Keratinocyte (primary cell): ENCODE measurements at regions not wholly inside any gene's neighbourhood (a gene's known extent, or its start where the extent isn't known, plus 50 kb on each side); places are given as distances from the start of the nearest gene placed in this dataset.

Experiments
- DNase-seq: peaks from one replicate; pipeline ENCODE4 v3.0.0-alpha.2; 2011; ENCODE audit warnings: low read depth, missing footprints, low spot score
- FAIRE-seq: peaks from 2 replicates; lab custom pipeline; 2011; peaks lifted over from hg19 to GRCh38; lab: Jason Lieb, UNC
- H2AFZ ChIP-seq: 2 replicates; pipeline ENCODE4 v1.6.0; 2012; ENCODE audit warnings: low read length, control low read depth, inconsistent platforms; ENCODE audit not compliant: control insufficient read depth
- H3K27ac ChIP-seq: 2 replicates; pipeline ENCODE4 v1.5.1; 2011; ENCODE audit warnings: low read length; ENCODE audit not compliant: control insufficient read depth, insufficient read depth
- H3K27me3 ChIP-seq: 3 replicates; pipeline ENCODE4 v1.6.0; 2011; ENCODE audit warnings: low read length; ENCODE audit not compliant: control insufficient read depth, insufficient read depth; ENCODE audit errors: extremely low read depth
- H3K36me3 ChIP-seq, 2 experiments: 2 replicates in 1 of 2; 3 replicates in 1 of 2; pipeline ENCODE4 v1.5.1; 2011; ENCODE audit warnings: low read length in 2 of 2, mild to moderate bottlenecking in 1 of 2; ENCODE audit not compliant: control insufficient read depth in 2 of 2, insufficient read depth in 2 of 2; ENCODE audit errors: extremely low read depth in 1 of 2
- H3K4me1 ChIP-seq: 3 replicates; pipeline ENCODE4 v1.5.1; 2011; ENCODE audit warnings: low read length; ENCODE audit not compliant: control insufficient read depth, insufficient read depth; ENCODE audit errors: extremely low read depth
- H3K4me2 ChIP-seq: 3 replicates; pipeline ENCODE4 v1.6.0; 2011; ENCODE audit warnings: low read depth, low read length; ENCODE audit not compliant: control insufficient read depth, insufficient read depth; ENCODE audit errors: extremely low read depth
- H3K4me3 ChIP-seq, 3 experiments: fragments of 200-600 bp in 1 of 3; sonication (generic) in 1 of 3; 2 replicates in 2 of 3; 3 replicates in 1 of 3; pipeline ENCODE4 v1.5.1; 2011 to 2016; ENCODE audit warnings: low read length in 3 of 3, mild to moderate bottlenecking in 3 of 3, control low read depth in 2 of 3, inconsistent platforms in 1 of 3, low read depth in 1 of 3, mixed read lengths in 1 of 3, mixed run types in 1 of 3, moderate library complexity in 1 of 3; ENCODE audit not compliant: control insufficient read depth in 2 of 3, insufficient read depth in 2 of 3; ENCODE audit errors: extremely low read depth in 1 of 3
- H3K79me2 ChIP-seq: 2 replicates; pipeline ENCODE4 v1.6.0; 2012; ENCODE audit warnings: low read length; ENCODE audit not compliant: control insufficient read depth, insufficient read depth
- H3K9ac ChIP-seq: 3 replicates; pipeline ENCODE4 v1.6.0; 2011; ENCODE audit warnings: low read length; ENCODE audit not compliant: control insufficient read depth, insufficient read depth; ENCODE audit errors: extremely low read depth
- H3K9me1 ChIP-seq: 3 replicates; pipeline ENCODE4 v1.6.0; 2011; ENCODE audit warnings: low read length; ENCODE audit not compliant: control insufficient read depth, insufficient read depth; ENCODE audit errors: extremely low read depth
- H3K9me3 ChIP-seq: 2 replicates; pipeline ENCODE4 v1.5.1; 2012; ENCODE audit warnings: low read depth, low read length; ENCODE audit not compliant: control insufficient read depth
- H4K20me1 ChIP-seq: 3 replicates; pipeline ENCODE4 v1.6.0; 2011; ENCODE audit warnings: low read length; ENCODE audit not compliant: control insufficient read depth, insufficient read depth; ENCODE audit errors: extremely low read depth
- EZH2 ChIP-seq: IDR thresholded peaks from one replicate; pipeline ENCODE4 v1.6.1; 2012; ENCODE audit warnings: inconsistent platforms, mild to moderate bottlenecking, low read length, moderate library complexity
- dilution Hi-C: fragments of 300-500 bp; cut with MboI; formaldehyde crosslinking; loops from one replicate; pipeline ENCODE4 v1.7.0; 2020; ENCODE audit warnings: low sequenced_read_pairs; ENCODE audit not compliant: extremely low pct_ligation_motif_present
- TF ChIP-seq, protein P1 (sequence below), 3 experiments: IDR thresholded peaks in 1 of 3; conservative IDR thresholded peaks in 1 of 3; optimal IDR thresholded peaks in 1 of 3; 2 replicates in 2 of 3; 3 replicates in 1 of 3; pipeline versions ENCODE3 to v1.5.1; 2011; ENCODE audit warnings: low read length in 3 of 3, mild to moderate bottlenecking in 3 of 3, moderate library complexity in 2 of 3, control low read depth in 1 of 3, inconsistent platforms in 1 of 3; ENCODE audit not compliant: insufficient read depth in 2 of 3; ENCODE audit errors: extremely low read depth in 1 of 3

DNA sequence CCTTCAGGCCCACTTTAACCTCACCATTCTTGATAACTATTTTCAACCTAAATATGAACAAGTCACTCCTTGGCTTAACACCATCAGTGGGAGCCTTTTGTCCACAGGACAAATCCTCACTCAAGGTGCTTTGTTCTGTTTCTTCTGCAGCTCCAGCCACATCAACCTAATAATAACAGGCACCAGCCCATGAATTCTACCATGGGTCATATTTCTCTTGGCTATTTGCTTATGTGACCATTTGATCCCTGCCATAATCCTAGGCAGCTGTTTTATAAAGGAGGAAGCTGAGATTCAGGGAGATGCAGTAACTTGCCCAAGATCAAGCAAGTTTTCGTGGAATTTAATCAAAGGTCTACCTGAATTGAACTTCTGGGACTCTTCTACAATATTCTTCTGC lies 561.3 kb downstream of the DHX35 start:
- H3K9me3 ChIP-seq, result no peaks in the 10 kb centered on the region
- H3K27me3 ChIP-seq, result no peaks in the 10 kb centered on the region
- no peaks in the 10 kb centered on the region for H3K9me1 ChIP-seq
- H3K4me2 ChIP-seq, result no peak overlapping the region
- peaks cover 7% of the 10 kb centered on the region for H3K4me1 ChIP-seq
- no peak overlapping the region for H3K4me3 ChIP-seq
- H3K9ac ChIP-seq, result no peak overlapping the region
- no peaks in the 10 kb centered on the region for H3K36me3 ChIP-seq
- DNase-seq, result no peak
- TF ChIP-seq EZH2, result no peak
- TF ChIP-seq, protein P1, sequence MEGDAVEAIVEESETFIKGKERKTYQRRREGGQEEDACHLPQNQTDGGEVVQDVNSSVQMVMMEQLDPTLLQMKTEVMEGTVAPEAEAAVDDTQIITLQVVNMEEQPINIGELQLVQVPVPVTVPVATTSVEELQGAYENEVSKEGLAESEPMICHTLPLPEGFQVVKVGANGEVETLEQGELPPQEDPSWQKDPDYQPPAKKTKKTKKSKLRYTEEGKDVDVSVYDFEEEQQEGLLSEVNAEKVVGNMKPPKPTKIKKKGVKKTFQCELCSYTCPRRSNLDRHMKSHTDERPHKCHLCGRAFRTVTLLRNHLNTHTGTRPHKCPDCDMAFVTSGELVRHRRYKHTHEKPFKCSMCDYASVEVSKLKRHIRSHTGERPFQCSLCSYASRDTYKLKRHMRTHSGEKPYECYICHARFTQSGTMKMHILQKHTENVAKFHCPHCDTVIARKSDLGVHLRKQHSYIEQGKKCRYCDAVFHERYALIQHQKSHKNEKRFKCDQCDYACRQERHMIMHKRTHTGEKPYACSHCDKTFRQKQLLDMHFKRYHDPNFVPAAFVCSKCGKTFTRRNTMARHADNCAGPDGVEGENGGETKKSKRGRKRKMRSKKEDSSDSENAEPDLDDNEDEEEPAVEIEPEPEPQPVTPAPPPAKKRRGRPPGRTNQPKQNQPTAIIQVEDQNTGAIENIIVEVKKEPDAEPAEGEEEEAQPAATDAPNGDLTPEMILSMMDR (optimal IDR thresholded peaks at IDR 0.05 in 1 of 3, IDR thresholded peaks at IDR 0.05 in 1 of 3, conservative IDR thresholded peaks at IDR 0.05 in 1 of 3; ENCODE audit: extremely low read depth in 1 of 3, insufficient read depth in 2 of 3, low read length in 3 of 3), result no peak
- H3K79me2 ChIP-seq, result no peaks in the 10 kb centered on the region
- dilution Hi-C loops, result no loop called here
- H3K27ac ChIP-seq, result no peak overlapping the region
- no peak for FAIRE-seq
- no peak overlapping the region for H2AFZ ChIP-seq
- H4K20me1 ChIP-seq, result no peaks in the 10 kb centered on the region

DNA sequence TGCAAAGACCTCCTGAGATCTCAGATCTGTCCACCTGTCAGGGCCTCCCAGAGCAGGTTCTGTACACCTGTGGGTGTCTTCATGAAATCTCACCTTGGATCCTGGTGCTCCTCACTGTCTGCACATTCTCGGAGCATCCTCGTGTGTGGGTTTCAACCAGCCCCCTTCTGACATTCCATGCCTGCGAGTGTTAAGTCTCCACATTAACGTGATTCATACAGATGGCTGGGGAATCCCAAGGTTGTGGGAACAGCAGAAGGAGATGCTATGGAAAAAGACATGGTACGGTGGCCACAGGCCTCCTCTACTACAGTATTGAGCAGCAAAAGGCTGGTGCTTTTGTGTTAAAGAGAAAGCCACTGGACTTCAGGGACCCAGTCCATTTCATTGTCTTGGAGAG lies 556.5 kb downstream of the DHX35 start:
- no peak for FAIRE-seq
- H3K4me1 ChIP-seq, result no peaks in the 10 kb centered on the region
- no peak overlapping the region for H3K27ac ChIP-seq

More for the DNA sequence above, 556.5 kb downstream of the DHX35 start:
- H4K20me1 ChIP-seq, result no peaks in the 10 kb centered on the region
- no peaks in the 10 kb centered on the region for H3K27me3 ChIP-seq
- dilution Hi-C loops, result no loop called here
- H3K9ac ChIP-seq, result no peak overlapping the region
- H3K9me1 ChIP-seq, result no peaks in the 10 kb centered on the region
- no peak overlapping the region for H3K4me2 ChIP-seq
- no peaks in the 10 kb centered on the region for H3K36me3 ChIP-seq
- no peak overlapping the region for H2AFZ ChIP-seq
- no peaks in the 10 kb centered on the region for H3K9me3 ChIP-seq
- H3K4me3 ChIP-seq, result no peak overlapping the region
- TF ChIP-seq EZH2, result no peak
- TF ChIP-seq, protein P1 (optimal IDR thresholded peaks at IDR 0.05 in 1 of 3, IDR thresholded peaks at IDR 0.05 in 1 of 3, conservative IDR thresholded peaks at IDR 0.05 in 1 of 3; ENCODE audit: extremely low read depth in 1 of 3, insufficient read depth in 2 of 3, low read length in 3 of 3), result no peak
- no peak for DNase-seq
- no peaks in the 10 kb centered on the region for H3K79me2 ChIP-seq
